Neural cell (in vitro differentiated cells): ENCODE measurements at regions not wholly inside any gene's neighbourhood (a gene's known extent, or its start where the extent isn't known, plus 50 kb on each side); places are given as distances from the start of the nearest gene placed in this dataset.

Experiments
- H2AFZ ChIP-seq: fragments of 200-600, 300-800 bp; sonication (generic), shearing (Covaris generic); 2 replicates; pipeline ENCODE4 v1.6.0; 2014; ENCODE audit warnings: low read depth, mild to moderate bottlenecking, antibody characterized with exemption, low read length, moderate library complexity
- H3F3A ChIP-seq: fragments of 200-600 bp; shearing (Covaris generic); 2 replicates; pipeline ENCODE4 v1.6.1; 2016; ENCODE audit warnings: mild to moderate bottlenecking, moderate library complexity, mixed read lengths, antibody characterized with exemption, low read length; ENCODE audit not compliant: insufficient read depth, poor library complexity, severe bottlenecking
- H3K27ac ChIP-seq: fragments of 200-600, 300-800 bp; sonication (generic), shearing (Covaris generic); 2 replicates; pipeline ENCODE4 v1.5.1; 2014; ENCODE audit warnings: mild to moderate bottlenecking, low read length, moderate library complexity
- H3K27me3 ChIP-seq: fragments of 300-800, 200-600 bp; sonication (generic), shearing (Covaris generic); 2 replicates; pipeline ENCODE4 v1.6.0; 2014; ENCODE audit warnings: mild to moderate bottlenecking, low read depth, low read length, moderate library complexity; ENCODE audit not compliant: insufficient read depth
- H3K36me3 ChIP-seq: fragments of 300-800, 200-600 bp; sonication (generic), shearing (Covaris generic); 2 replicates; pipeline ENCODE4 v1.5.1; 2014; ENCODE audit warnings: mild to moderate bottlenecking, antibody characterized with exemption, low read length, moderate library complexity; ENCODE audit not compliant: insufficient read depth
- H3K4me2 ChIP-seq: fragments of 300-800, 200-600 bp; sonication (generic), shearing (Covaris generic); 2 replicates; pipeline ENCODE4 v1.6.0; 2014; ENCODE audit warnings: mild to moderate bottlenecking, low read length
- H3K4me3 ChIP-seq: fragments of 300-800, 200-600 bp; sonication (generic), shearing (Covaris generic); 2 replicates; pipeline ENCODE4 v1.5.1; 2014; ENCODE audit warnings: mild to moderate bottlenecking, low read length, moderate library complexity
- H3K79me2 ChIP-seq: fragments of 200-600 bp; shearing (Covaris generic); replicated peaks from 2 replicates; pipeline ENCODE4 v1.6.0; 2014; ENCODE audit warnings: mild to moderate bottlenecking, low read length, moderate library complexity; ENCODE audit not compliant: insufficient read depth
- H3K9ac ChIP-seq: fragments of 300-800, 200-600 bp; sonication (generic), shearing (Covaris generic); 2 replicates; pipeline ENCODE4 v1.6.1; 2016; ENCODE audit warnings: mild to moderate bottlenecking, low read length, mixed read lengths
- H3K9me2 ChIP-seq: fragments of 200-600 bp; shearing (Covaris generic); 2 replicates; pipeline ENCODE4 v1.6.1; 2016; ENCODE audit warnings: mild to moderate bottlenecking, low read length, mixed read lengths; ENCODE audit not compliant: insufficient read depth
- H3K9me3 ChIP-seq: fragments of 200-600, 300-800 bp; sonication (generic), shearing (Covaris generic); 2 replicates; pipeline ENCODE4 v1.6.1; 2016; ENCODE audit warnings: mild to moderate bottlenecking, mixed run types, low read length, moderate library complexity, mixed read lengths
- H4K20me1 ChIP-seq: fragments of 200-600 bp; shearing (Covaris generic); 2 replicates; pipeline ENCODE4 v1.6.1; 2016; ENCODE audit warnings: mild to moderate bottlenecking, mixed run types; ENCODE audit not compliant: insufficient read depth
- EP300 ChIP-seq: fragments of 450-650 bp; conservative IDR thresholded peaks from 2 replicates; pipeline ENCODE4 v1.6.1; 2014; ENCODE audit warnings: antibody characterized with exemption, mild to moderate bottlenecking, moderate library complexity; ENCODE audit not compliant: poor library complexity, severe bottlenecking
- EZH2 ChIP-seq: fragments of 200-600, 300-800 bp; shearing (Covaris generic), sonication (generic); IDR thresholded peaks from 2 replicates; pipeline ENCODE4 v1.6.1; 2014; ENCODE audit warnings: antibody characterized with exemption, low read length, borderline replicate concordance, mild to moderate bottlenecking; ENCODE audit not compliant: insufficient read depth, poor library complexity, severe bottlenecking
- MXI1 ChIP-seq: fragments of 450-650 bp; conservative IDR thresholded peaks from 2 replicates; pipeline ENCODE4 v1.6.1; 2014; ENCODE audit warnings: antibody characterized with exemption, mild to moderate bottlenecking; ENCODE audit not compliant: poor library complexity, severe bottlenecking
- POLR2AphosphoS5 ChIP-seq: IDR thresholded peaks from 2 replicates; pipeline ENCODE4 v1.6.1; 2012
- RAD21 ChIP-seq: fragments of 450-650 bp; conservative IDR thresholded peaks from 2 replicates; pipeline ENCODE4 v1.6.1; 2014; ENCODE audit warnings: antibody characterized with exemption, mild to moderate bottlenecking, moderate library complexity
- SMC3 ChIP-seq: fragments of 450-650 bp; conservative IDR thresholded peaks from 2 replicates; pipeline ENCODE4 v1.6.1; 2014; ENCODE audit warnings: antibody characterized with exemption, mild to moderate bottlenecking, moderate library complexity; ENCODE audit not compliant: poor library complexity
- TAF1 ChIP-seq: IDR thresholded peaks from 2 replicates; pipeline ENCODE4 v1.6.1; 2012; ENCODE audit warnings: low read depth
- TF ChIP-seq, protein P1 (sequence below): IDR thresholded peaks from 2 replicates; pipeline ENCODE4 v1.6.1; 2012; ENCODE audit warnings: borderline replicate concordance
- TF ChIP-seq, protein P2 (sequence below): fragments of 450-650 bp; IDR thresholded peaks from 2 replicates; pipeline ENCODE4 v1.5.1; 2014; ENCODE audit warnings: antibody characterized with exemption, mild to moderate bottlenecking, moderate library complexity; ENCODE audit not compliant: poor library complexity, severe bottlenecking

DNA sequence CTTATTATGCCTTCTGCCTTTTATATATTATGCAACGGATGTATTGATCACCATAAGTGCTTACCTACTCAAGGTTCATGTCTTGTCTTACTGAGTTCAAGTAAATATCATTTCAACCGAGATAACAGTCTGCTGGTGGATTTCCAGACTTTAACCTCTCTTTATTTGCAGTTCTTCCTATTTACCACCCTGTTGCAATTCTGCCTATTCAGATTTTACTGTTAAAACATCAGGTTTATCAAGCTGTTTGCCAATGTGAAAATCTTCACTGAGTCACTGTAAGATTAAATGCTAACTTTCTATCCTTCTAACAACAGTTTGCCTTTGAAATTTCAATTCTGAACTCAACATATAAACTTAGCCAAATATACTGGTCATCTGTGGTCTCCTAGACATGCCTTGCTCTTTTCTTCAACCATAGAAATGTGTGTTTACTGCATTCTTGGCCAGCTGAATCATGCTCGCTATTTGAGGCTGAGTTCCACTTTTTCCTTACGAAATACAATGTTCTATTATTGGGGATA lies 471.7 kb upstream of the RORB start:
- Histone ChIP-seq H3K4me3 (no peak overlapping the region), H3K9ac (no peak overlapping the region), H4K20me1 (no peaks in the 10 kb centered on the region), H3K27ac (no peak overlapping the region), H3K27me3 (no peaks in the 10 kb centered on the region), H3K9me2 (no peaks in the 10 kb centered on the region), H2AFZ (no peak overlapping the region), H3F3A (no peaks in the 10 kb centered on the region), H3K79me2 (no peaks in the 10 kb centered on the region), H3K9me3 (no peaks in the 10 kb centered on the region), H3K4me2 (no peak overlapping the region), H3K36me3 (no peaks in the 10 kb centered on the region)
- no peak for TF ChIP-seq EP300
- TF ChIP-seq EZH2, result no peak
- TF ChIP-seq POLR2AphosphoS5, result no peak
- TF ChIP-seq, protein P1, sequence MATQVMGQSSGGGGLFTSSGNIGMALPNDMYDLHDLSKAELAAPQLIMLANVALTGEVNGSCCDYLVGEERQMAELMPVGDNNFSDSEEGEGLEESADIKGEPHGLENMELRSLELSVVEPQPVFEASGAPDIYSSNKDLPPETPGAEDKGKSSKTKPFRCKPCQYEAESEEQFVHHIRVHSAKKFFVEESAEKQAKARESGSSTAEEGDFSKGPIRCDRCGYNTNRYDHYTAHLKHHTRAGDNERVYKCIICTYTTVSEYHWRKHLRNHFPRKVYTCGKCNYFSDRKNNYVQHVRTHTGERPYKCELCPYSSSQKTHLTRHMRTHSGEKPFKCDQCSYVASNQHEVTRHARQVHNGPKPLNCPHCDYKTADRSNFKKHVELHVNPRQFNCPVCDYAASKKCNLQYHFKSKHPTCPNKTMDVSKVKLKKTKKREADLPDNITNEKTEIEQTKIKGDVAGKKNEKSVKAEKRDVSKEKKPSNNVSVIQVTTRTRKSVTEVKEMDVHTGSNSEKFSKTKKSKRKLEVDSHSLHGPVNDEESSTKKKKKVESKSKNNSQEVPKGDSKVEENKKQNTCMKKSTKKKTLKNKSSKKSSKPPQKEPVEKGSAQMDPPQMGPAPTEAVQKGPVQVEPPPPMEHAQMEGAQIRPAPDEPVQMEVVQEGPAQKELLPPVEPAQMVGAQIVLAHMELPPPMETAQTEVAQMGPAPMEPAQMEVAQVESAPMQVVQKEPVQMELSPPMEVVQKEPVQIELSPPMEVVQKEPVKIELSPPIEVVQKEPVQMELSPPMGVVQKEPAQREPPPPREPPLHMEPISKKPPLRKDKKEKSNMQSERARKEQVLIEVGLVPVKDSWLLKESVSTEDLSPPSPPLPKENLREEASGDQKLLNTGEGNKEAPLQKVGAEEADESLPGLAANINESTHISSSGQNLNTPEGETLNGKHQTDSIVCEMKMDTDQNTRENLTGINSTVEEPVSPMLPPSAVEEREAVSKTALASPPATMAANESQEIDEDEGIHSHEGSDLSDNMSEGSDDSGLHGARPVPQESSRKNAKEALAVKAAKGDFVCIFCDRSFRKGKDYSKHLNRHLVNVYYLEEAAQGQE, result no peak
- no peak for TF ChIP-seq SMC3
- TF ChIP-seq, protein P2, sequence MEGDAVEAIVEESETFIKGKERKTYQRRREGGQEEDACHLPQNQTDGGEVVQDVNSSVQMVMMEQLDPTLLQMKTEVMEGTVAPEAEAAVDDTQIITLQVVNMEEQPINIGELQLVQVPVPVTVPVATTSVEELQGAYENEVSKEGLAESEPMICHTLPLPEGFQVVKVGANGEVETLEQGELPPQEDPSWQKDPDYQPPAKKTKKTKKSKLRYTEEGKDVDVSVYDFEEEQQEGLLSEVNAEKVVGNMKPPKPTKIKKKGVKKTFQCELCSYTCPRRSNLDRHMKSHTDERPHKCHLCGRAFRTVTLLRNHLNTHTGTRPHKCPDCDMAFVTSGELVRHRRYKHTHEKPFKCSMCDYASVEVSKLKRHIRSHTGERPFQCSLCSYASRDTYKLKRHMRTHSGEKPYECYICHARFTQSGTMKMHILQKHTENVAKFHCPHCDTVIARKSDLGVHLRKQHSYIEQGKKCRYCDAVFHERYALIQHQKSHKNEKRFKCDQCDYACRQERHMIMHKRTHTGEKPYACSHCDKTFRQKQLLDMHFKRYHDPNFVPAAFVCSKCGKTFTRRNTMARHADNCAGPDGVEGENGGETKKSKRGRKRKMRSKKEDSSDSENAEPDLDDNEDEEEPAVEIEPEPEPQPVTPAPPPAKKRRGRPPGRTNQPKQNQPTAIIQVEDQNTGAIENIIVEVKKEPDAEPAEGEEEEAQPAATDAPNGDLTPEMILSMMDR, result no peak
- TF ChIP-seq RAD21, result no peak
- no peak for TF ChIP-seq MXI1
- no peak for TF ChIP-seq TAF1

GRCh38 chr9:74032421-74032820 lies 464.7 kb upstream of the RORB start:
- H4K20me1 ChIP-seq, result no peaks in the 10 kb centered on the region
- H3K9me2 ChIP-seq, result no peaks in the 10 kb centered on the region
- no peaks in the 10 kb centered on the region for H3F3A ChIP-seq
- TF ChIP-seq, protein P1, result no peak
- TF ChIP-seq EZH2 (no peak), MXI1 (no peak), RAD21 (no peak), EP300 (no peak), POLR2AphosphoS5 (no peak), TAF1 (no peak), SMC3 (no peak)
- TF ChIP-seq, protein P2, result no peak
- no peak overlapping the region for H3K9ac ChIP-seq
- no peaks in the 10 kb centered on the region for H3K27me3 ChIP-seq
- no peak overlapping the region for H3K4me3 ChIP-seq
- H3K79me2 ChIP-seq, result no peaks in the 10 kb centered on the region
- H3K4me2 ChIP-seq, result no peak overlapping the region
- no peaks in the 10 kb centered on the region for H3K9me3 ChIP-seq
- no peaks in the 10 kb centered on the region for H3K36me3 ChIP-seq
- H3K27ac ChIP-seq, result no peak overlapping the region
- H2AFZ ChIP-seq, result no peak overlapping the region
